HepG2 (cell line): ENCODE measurements at regions not wholly inside any gene's neighbourhood (a gene's known extent, or its start where the extent isn't known, plus 50 kb on each side); places are given as distances from the start of the nearest gene placed in this dataset.
A peak's percentile ranks its signal among the peaks of the same experiment; 100 is the strongest.

Source experiments
- AGO2 ChIP-seq: fragments of 200-400 bp; formaldehyde crosslinking; optimal IDR thresholded peaks from 2 replicates; pipeline ENCODE3; 2017; ENCODE audit warnings: mild to moderate bottlenecking, low read depth, low read length, moderate library complexity
- ARHGAP35 ChIP-seq: sonication (generic); formaldehyde crosslinking; IDR thresholded peaks from 2 replicates; pipeline ENCODE4 v1.9.0; 2022; ENCODE audit warnings: mild to moderate bottlenecking, inconsistent platforms, moderate library complexity, missing genetic modification reagents, borderline replicate concordance
- EEA1 ChIP-seq: sonication (generic); formaldehyde crosslinking; IDR thresholded peaks from 2 replicates; pipeline ENCODE4 v1.5.1; 2020; ENCODE audit warnings: mild to moderate bottlenecking, missing genetic modification reagents, borderline replicate concordance
- ELF4 ChIP-seq: sonication (generic); formaldehyde crosslinking; IDR thresholded peaks from 2 replicates; pipeline ENCODE4 v1.5.0; 2020; ENCODE audit warnings: missing genetic modification reagents, mild to moderate bottlenecking, moderate library complexity, borderline replicate concordance
- FOXK2 ChIP-seq: fragments of 450-650 bp; IDR thresholded peaks from 2 replicates; pipeline ENCODE4 v1.6.1; 2016
- KAT2B ChIP-seq: fragments of 150-350 bp; IDR thresholded peaks from 2 replicates; pipeline ENCODE4 v1.6.1; 2014; ENCODE audit warnings: low read depth, low read length, borderline replicate concordance
- LCORL ChIP-seq, 2 experiments: fragments of 450-650 bp in 1 of 2; sonication (generic) in 1 of 2; formaldehyde crosslinking in 1 of 2; IDR thresholded peaks; 2 replicates each; pipeline versions ENCODE4 v1.5.0 to v1.6.1; 2017 to 2020; ENCODE audit warnings: antibody characterized with exemption in 1 of 2, missing genetic modification reagents in 1 of 2
- REXO4 ChIP-seq: sonication (generic); formaldehyde crosslinking; IDR thresholded peaks from 2 replicates; pipeline ENCODE4 v1.8.0; 2022; ENCODE audit warnings: missing genetic modification reagents, mild to moderate bottlenecking, borderline replicate concordance
- U2AF1 ChIP-seq: fragments of 200-400 bp; formaldehyde crosslinking; optimal IDR thresholded peaks from 2 replicates; pipeline ENCODE3; 2017; ENCODE audit warnings: mild to moderate bottlenecking, low read depth, low read length
- ZBTB7B ChIP-seq: sonication (generic); formaldehyde crosslinking; IDR thresholded peaks from 2 replicates; pipeline ENCODE4 v1.4.0; 2020; ENCODE audit warnings: missing genetic modification reagents
- ZFP62 ChIP-seq: sonication (generic); formaldehyde crosslinking; IDR thresholded peaks from 2 replicates; pipeline ENCODE4 v1.4.0; 2020; ENCODE audit warnings: missing genetic modification reagents
- ZNF207 ChIP-seq: fragments of 450-650 bp; IDR thresholded peaks from 2 replicates; pipeline ENCODE4 v1.6.1; 2016; ENCODE audit warnings: antibody characterized with exemption, borderline replicate concordance
- ZNF383 ChIP-seq: sonication (generic); formaldehyde crosslinking; IDR thresholded peaks from 2 replicates; pipeline ENCODE4 v1.4.0; 2020; ENCODE audit warnings: missing genetic modification reagents, mild to moderate bottlenecking, borderline replicate concordance
- ZNF7 ChIP-seq: IDR thresholded peaks from 2 replicates; pipeline ENCODE4 v1.6.1; 2016; ENCODE audit warnings: missing biosample characterization, missing genetic modification reagents
- ZNF713 ChIP-seq: sonication (generic); formaldehyde crosslinking; IDR thresholded peaks from 2 replicates; pipeline ENCODE4 v1.4.0; 2020; ENCODE audit warnings: mild to moderate bottlenecking, missing genetic modification reagents
- TF ChIP-seq, protein P1 (sequence below): sonication (generic); formaldehyde crosslinking; IDR thresholded peaks from 2 replicates; pipeline ENCODE4 v1.9.0; 2021; ENCODE audit warnings: mild to moderate bottlenecking, missing genetic modification reagents
- TF ChIP-seq, protein P2 (sequence below): sonication (generic); formaldehyde crosslinking; IDR thresholded peaks from 2 replicates; pipeline ENCODE4 v1.4.0; 2020; ENCODE audit warnings: missing genetic modification reagents
- TF ChIP-seq, protein P3 (sequence below): sonication (generic); formaldehyde crosslinking; IDR thresholded peaks from 2 replicates; pipeline ENCODE4 v1.5.0; 2020; ENCODE audit warnings: mild to moderate bottlenecking, low read depth, missing genetic modification reagents, borderline replicate concordance
- TF ChIP-seq, protein P4 (sequence below): sonication (generic); formaldehyde crosslinking; IDR thresholded peaks from 2 replicates; pipeline ENCODE4 v1.5.1; 2020; ENCODE audit warnings: missing genetic modification reagents, mild to moderate bottlenecking, borderline replicate concordance

DNA sequence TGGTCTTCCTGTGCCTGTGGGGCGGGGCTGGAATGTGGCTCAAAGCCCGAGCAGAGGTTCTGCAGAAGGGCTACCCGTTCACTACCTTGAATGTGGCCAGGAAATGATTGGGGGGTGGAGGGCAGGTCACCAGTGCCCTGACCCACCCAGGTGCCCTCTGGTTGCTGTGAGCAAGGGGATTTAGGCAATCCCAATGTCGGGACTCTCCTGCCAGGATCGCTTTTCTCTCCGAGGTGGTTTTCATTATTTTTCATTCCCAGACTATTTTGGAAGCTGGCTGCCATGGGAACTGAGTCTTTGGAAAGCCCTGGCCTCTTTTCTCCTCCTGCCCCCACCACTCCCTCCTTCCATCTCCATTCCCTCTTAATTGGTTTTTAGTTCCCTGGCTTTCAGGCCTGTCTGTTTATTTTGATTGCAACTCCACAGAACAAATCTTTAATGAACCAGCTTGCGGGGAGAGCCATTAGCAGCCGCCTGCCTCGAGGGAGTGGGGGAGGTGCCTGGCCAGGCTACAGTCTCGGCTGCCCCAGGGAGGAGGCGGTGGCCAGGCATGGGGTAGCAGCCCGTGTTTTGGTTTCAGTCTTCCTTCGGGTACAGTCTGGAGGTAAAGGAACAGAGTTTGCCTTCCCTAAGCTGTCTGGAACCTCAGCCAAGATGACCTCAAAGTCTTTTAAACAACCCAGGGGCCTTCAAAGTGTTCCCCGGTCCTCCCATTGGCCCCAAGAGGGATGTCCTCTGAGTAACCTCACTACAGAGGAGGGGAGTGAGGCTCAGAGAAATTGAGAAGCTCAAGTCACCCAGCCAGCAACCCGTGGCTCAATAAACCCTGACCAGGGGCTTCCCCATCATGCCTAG, 114.4 kb upstream of the HAAO start (continued):
- TF ChIP-seq, protein P1, sequence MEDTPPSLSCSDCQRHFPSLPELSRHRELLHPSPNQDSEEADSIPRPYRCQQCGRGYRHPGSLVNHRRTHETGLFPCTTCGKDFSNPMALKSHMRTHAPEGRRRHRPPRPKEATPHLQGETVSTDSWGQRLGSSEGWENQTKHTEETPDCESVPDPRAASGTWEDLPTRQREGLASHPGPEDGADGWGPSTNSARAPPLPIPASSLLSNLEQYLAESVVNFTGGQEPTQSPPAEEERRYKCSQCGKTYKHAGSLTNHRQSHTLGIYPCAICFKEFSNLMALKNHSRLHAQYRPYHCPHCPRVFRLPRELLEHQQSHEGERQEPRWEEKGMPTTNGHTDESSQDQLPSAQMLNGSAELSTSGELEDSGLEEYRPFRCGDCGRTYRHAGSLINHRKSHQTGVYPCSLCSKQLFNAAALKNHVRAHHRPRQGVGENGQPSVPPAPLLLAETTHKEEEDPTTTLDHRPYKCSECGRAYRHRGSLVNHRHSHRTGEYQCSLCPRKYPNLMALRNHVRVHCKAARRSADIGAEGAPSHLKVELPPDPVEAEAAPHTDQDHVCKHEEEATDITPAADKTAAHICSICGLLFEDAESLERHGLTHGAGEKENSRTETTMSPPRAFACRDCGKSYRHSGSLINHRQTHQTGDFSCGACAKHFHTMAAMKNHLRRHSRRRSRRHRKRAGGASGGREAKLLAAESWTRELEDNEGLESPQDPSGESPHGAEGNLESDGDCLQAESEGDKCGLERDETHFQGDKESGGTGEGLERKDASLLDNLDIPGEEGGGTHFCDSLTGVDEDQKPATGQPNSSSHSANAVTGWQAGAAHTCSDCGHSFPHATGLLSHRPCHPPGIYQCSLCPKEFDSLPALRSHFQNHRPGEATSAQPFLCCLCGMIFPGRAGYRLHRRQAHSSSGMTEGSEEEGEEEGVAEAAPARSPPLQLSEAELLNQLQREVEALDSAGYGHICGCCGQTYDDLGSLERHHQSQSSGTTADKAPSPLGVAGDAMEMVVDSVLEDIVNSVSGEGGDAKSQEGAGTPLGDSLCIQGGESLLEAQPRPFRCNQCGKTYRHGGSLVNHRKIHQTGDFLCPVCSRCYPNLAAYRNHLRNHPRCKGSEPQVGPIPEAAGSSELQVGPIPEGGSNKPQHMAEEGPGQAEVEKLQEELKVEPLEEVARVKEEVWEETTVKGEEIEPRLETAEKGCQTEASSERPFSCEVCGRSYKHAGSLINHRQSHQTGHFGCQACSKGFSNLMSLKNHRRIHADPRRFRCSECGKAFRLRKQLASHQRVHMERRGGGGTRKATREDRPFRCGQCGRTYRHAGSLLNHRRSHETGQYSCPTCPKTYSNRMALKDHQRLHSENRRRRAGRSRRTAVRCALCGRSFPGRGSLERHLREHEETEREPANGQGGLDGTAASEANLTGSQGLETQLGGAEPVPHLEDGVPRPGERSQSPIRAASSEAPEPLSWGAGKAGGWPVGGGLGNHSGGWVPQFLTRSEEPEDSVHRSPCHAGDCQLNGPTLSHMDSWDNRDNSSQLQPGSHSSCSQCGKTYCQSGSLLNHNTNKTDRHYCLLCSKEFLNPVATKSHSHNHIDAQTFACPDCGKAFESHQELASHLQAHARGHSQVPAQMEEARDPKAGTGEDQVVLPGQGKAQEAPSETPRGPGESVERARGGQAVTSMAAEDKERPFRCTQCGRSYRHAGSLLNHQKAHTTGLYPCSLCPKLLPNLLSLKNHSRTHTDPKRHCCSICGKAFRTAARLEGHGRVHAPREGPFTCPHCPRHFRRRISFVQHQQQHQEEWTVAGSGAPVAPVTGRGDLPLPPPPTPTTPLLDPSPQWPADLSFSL (CRISPR knock-in tag) = no peak
- TF ChIP-seq, protein P2, sequence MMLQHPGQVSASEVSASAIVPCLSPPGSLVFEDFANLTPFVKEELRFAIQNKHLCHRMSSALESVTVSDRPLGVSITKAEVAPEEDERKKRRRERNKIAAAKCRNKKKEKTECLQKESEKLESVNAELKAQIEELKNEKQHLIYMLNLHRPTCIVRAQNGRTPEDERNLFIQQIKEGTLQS (CRISPR knock-in tag) = no peak
- TF ChIP-seq ZNF7 (CRISPR knock-in tag) = no peak
- TF ChIP-seq FOXK2 = no peak
- no peak for TF ChIP-seq ZNF383
- TF ChIP-seq KAT2B = no peak; the same call in 1 of the 2 replicates
- no peak for TF ChIP-seq REXO4 (CRISPR knock-in tag)
- TF ChIP-seq, protein P3, sequence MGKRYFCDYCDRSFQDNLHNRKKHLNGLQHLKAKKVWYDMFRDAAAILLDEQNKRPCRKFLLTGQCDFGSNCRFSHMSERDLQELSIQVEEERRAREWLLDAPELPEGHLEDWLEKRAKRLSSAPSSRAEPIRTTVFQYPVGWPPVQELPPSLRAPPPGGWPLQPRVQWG (CRISPR knock-in tag) = no peak
- no peak for TF ChIP-seq ZNF207
- no peak for TF ChIP-seq AGO2
- TF ChIP-seq ARHGAP35 = no peak
- TF ChIP-seq, protein P4, sequence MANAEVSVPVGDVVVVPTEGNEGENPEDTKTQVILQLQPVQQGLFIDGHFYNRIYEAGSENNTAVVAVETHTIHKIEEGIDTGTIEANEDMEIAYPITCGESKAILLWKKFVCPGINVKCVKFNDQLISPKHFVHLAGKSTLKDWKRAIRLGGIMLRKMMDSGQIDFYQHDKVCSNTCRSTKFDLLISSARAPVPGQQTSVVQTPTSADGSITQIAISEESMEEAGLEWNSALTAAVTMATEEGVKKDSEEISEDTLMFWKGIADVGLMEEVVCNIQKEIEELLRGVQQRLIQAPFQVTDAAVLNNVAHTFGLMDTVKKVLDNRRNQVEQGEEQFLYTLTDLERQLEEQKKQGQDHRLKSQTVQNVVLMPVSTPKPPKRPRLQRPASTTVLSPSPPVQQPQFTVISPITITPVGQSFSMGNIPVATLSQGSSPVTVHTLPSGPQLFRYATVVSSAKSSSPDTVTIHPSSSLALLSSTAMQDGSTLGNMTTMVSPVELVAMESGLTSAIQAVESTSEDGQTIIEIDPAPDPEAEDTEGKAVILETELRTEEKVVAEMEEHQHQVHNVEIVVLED (CRISPR knock-in tag) = no peak
- TF ChIP-seq ELF4 (CRISPR knock-in tag) = no peak
- TF ChIP-seq LCORL (IDR thresholded peaks at IDR 0.05) = no peak
- peak; percentile 68 for TF ChIP-seq LCORL (CRISPR knock-in tag; IDR thresholded peaks at IDR 0.05)
- TF ChIP-seq ZBTB7B (CRISPR knock-in tag) = 0 out of 2 replicates have a peak, but pooled peaks have one; percentile 18
- no peak for TF ChIP-seq ZFP62
- no peak for TF ChIP-seq EEA1
- TF ChIP-seq U2AF1 = no peak
- TF ChIP-seq ZNF713 (CRISPR knock-in tag) = no peak
- TF ChIP-seq, all 625 proteins: peak for 14
